Lower leg skin (tissue), 4 donors: ENCODE measurements at regions not wholly inside any gene's neighbourhood (a gene's known extent, or its start where the extent isn't known, plus 50 kb on each side); places are given as distances from the start of the nearest gene placed in this dataset.

Experiments
- DNase-seq, 2 donors: peaks; one replicate each; pipeline ENCODE4 v3.0.0-alpha.2; 2019; ENCODE audit warnings: low spot score in 2 of 2
- H3K4me3 ChIP-seq: fragments of 200-600 bp; sonication (generic); 2 replicates; pipeline ENCODE4 v1.5.1; 2017; ENCODE audit warnings: mild to moderate bottlenecking, low read depth; ENCODE audit not compliant: poor library complexity, severe bottlenecking
- CTCF ChIP-seq, 3 donors: fragments of 450-650 bp; IDR thresholded peaks; one replicate each; pipeline ENCODE4 v1.5.1; 2016; ENCODE audit warnings: antibody characterized with exemption in 3 of 3, mild to moderate bottlenecking in 3 of 3, moderate library complexity in 2 of 3
- POLR2A ChIP-seq, 2 donors: fragments of 450-650 bp; IDR thresholded peaks; one replicate each; pipeline ENCODE4 v1.6.1; 2016 to 2017; ENCODE audit warnings: antibody characterized with exemption in 2 of 2, mild to moderate bottlenecking in 1 of 2, moderate library complexity in 1 of 2
- WGBS, 2 donors: methylation state at CpG; one replicate each; pipeline ENCODE4 v1.1.5; 2018; 5-methylcytosine and 5-hydroxymethylcytosine counted together
- intact Hi-C: fragments of 100-400 bp; cut with DNase I; formaldehyde crosslinking; loops from one replicate; pipeline ENCODE4 v1.15.0; 2023; ENCODE audit warnings: low total_unique reads

DNA sequence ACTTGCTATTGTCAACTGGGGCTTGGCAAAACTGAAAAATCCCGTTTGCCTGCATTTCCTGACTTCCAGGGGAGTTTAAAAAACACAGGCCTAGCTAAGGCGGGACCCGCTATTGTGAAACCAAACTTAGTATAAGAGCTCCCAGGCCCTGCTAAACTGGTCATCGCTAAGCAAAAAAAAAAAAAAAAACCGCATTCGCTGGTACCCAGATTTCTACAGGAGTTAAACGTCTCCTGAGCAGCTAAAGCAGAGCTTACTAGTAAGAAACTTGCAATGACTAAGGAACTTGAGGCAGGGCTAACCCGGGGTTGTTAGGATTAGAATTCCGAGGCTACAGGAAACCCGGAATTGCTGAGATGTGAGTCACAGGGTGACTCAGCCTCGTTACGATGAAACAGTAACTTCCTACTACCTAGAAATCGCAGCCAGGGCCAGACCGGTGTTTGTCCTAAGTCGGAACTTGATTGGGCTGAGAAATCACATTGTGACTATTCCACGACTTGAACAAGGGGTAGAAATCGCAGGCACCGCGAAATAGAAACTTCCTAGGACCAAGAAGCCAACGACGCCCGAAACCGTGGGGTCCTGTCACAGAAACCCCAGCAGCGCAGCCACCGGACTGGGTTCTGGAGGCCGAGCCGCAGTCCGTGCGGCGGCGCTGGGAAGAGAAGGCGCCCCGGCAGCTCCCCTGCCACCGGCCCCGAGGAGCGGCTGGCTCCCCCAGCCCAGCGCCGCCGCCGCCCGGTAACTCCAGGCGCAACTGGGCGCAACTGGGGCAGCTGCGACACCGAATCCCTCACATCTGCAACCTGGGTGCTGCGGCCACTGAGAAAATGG lies 89.4 kb downstream of the ANXA2R start:
- 1 to 2% methylated on average over 28 to 30 of the region's 46 CpGs for WGBS, 2 donors
- H3K4me3 ChIP-seq = peak overlapping the region; percentile 28
- no peak for TF ChIP-seq CTCF (IDR thresholded peaks at IDR 0.05)
- intact Hi-C loops = no loop called here
- DNase-seq = peak; percentile 81 to 94

DNA sequence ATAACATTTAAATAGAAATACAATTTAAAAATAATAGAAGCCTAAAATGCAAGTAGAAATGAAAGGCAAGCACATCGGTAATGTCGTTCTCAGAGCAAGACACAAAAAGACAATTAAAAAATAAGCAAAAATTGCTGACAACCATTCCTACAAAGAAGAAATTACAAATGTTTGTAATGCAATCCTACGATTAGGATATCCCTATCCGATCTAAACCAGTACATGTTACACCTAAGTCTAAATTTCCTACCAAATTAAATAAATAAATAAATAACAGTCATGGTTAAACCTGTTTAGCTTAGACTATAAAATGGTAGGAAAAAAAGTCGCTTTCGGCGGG lies 90.0 kb downstream of the ANXA2R start:
- intact Hi-C loops = no loop called here
- DNase-seq = no peak
- 27 to 28% methylated on average over 7 of the region's 7 CpGs for WGBS, 2 donors
- H3K4me3 ChIP-seq = no peak overlapping the region
- TF ChIP-seq CTCF (IDR thresholded peaks at IDR 0.05) (no peak), POLR2A (IDR thresholded peaks at IDR 0.05) (no peak)

GRCh38 chr5:42949348-42950115 lies 90.6 kb downstream of the ANXA2R start:
- H3K4me3 ChIP-seq = no peak overlapping the region
- 11 to 12% methylated on average over 33 of the region's 33 CpGs for WGBS, 2 donors
- no peak for TF ChIP-seq POLR2A (IDR thresholded peaks at IDR 0.05)
- no peak for TF ChIP-seq CTCF (IDR thresholded peaks at IDR 0.05)
- intact Hi-C loops = no loop called here
- peak; percentile 63 to 91 for DNase-seq

- intact Hi-C loops = no loop called here
- H3K4me3 ChIP-seq = no peak overlapping the region
- DNase-seq = no peak
- WGBS, 2 donors = 14 to 25% methylated on average over 10 of the region's 10 CpGs
- TF ChIP-seq CTCF (IDR thresholded peaks at IDR 0.05) (no peak), POLR2A (IDR thresholded peaks at IDR 0.05) (no peak)
Observed at GRCh38 chr5:42948961-42949347, 91.2 kb downstream of the ANXA2R start.

DNA sequence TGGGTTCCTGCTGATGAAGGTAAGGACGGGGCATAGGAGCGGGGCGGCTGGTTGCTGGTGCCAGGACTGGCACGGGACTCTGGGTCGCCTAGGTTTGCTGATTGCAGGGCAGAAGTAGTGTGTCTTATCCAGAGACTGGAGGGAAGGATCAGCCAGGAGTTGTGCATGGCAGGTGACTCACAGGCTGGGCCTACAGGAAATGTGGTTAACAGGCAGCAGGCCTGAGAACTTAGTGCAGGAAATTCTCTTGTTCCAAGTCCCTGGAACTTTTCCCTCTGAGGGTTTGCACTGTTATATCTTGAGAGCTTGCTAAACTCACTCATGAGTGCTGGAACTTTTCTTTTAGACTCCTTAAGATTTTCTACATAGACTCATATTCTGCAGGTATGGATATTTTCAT lies 95.1 kb downstream of the ANXA2R start:
- TF ChIP-seq POLR2A (IDR thresholded peaks at IDR 0.05) (no peak), CTCF (IDR thresholded peaks at IDR 0.05) (no peak)
- intact Hi-C loops = no loop called here
- DNase-seq = no peak

More for the DNA sequence above, 95.1 kb downstream of the ANXA2R start:
- H3K4me3 ChIP-seq = no peak overlapping the region
- 85 to 95% methylated on average over 5 of the region's 5 CpGs for WGBS, 2 donors
